H1 (cell line): ENCODE measurements at regions not wholly inside any gene's neighbourhood (a gene's known extent, or its start where the extent isn't known, plus 50 kb on each side); places are given as distances from the start of the nearest gene placed in this dataset.

Experiments used
- CTCF ChIA-PET: fragments of 300-600 bp; sonication (Branson Sonifier 250); formaldehyde crosslinking; loops from one replicate; lab custom pipeline; 2021; ENCODE audit not compliant: partially characterized antibody; lab: Charles Lee
- POLR2A ChIA-PET: fragments of 300-600 bp; sonication (Branson Sonifier 250); formaldehyde crosslinking; loops from one replicate; lab custom pipeline; 2021; ENCODE audit warnings: inconsistent platforms; ENCODE audit not compliant: partially characterized antibody; lab: Charles Lee
- DNase-seq, 2 experiments: peaks; one replicate each; pipeline versions ENCODE4 v3.0.0 to v3.0.0-alpha.2; 2010 to 2022; ENCODE audit warnings: low spot score in 2 of 2, low read depth in 1 of 2, mixed read lengths in 1 of 2
- FAIRE-seq: peaks from 2 replicates; lab custom pipeline; 2011; peaks lifted over from hg19 to GRCh38; lab: Jason Lieb, UNC
- H2AFZ ChIP-seq: 2 replicates; pipeline ENCODE4 v1.8.1; 2012; ENCODE audit warnings: low read length, inconsistent platforms
- H2AK5ac ChIP-seq: 2 replicates; pipeline ENCODE4 v1.6.1; 2013; ENCODE audit warnings: low read depth, low read length
- H2BK120ac ChIP-seq: replicated peaks from 2 replicates; pipeline ENCODE3; 2013; ENCODE audit warnings: low read depth, low read length, inconsistent platforms
- H2BK12ac ChIP-seq: 2 replicates; pipeline ENCODE4 v1.6.1; 2013; ENCODE audit warnings: low read depth, low read length
- H2BK15ac ChIP-seq: 2 replicates; pipeline ENCODE4 v1.6.1; 2013; ENCODE audit warnings: low read length
- H2BK20ac ChIP-seq: 2 replicates; pipeline ENCODE4 v1.6.1; 2013; ENCODE audit warnings: low read length
- H2BK5ac ChIP-seq: 2 replicates; pipeline ENCODE4 v1.6.1; 2013; ENCODE audit warnings: low read depth, low read length
- H3K14ac ChIP-seq: 2 replicates; pipeline ENCODE4 v1.6.1; 2013; ENCODE audit warnings: inconsistent platforms; ENCODE audit not compliant: insufficient read length
- H3K18ac ChIP-seq: 2 replicates; pipeline ENCODE4 v1.6.1; 2013; ENCODE audit warnings: low read length; ENCODE audit errors: extremely low read depth
- H3K23ac ChIP-seq: 2 replicates; pipeline ENCODE4 v1.6.1; 2013; ENCODE audit warnings: inconsistent platforms; ENCODE audit not compliant: insufficient read length
- H3K23me2 ChIP-seq: 2 replicates; pipeline ENCODE4 v1.6.1; 2013; ENCODE audit warnings: low read depth, low read length
- H3K27ac ChIP-seq: 2 replicates; pipeline ENCODE4 v1.6.1; 2011; ENCODE audit warnings: low read depth, low read length, inconsistent platforms
- H3K27me3 ChIP-seq, 4 experiments: replicated peaks in 1 of 4; 1 replicate in 1 of 4; 2 replicates in 3 of 4; pipeline versions ENCODE4 v1.6.1 to v1.8.1; 2011 to 2013; ENCODE audit warnings: low read length in 3 of 4, mild to moderate bottlenecking in 3 of 4, inconsistent platforms in 2 of 4, mixed read lengths in 2 of 4, moderate library complexity in 1 of 4; ENCODE audit not compliant: control insufficient read depth in 3 of 4, insufficient read depth in 3 of 4; ENCODE audit errors: extremely low read depth in 1 of 4
- H3K36me3 ChIP-seq, 4 experiments: 2 replicates each; pipeline versions ENCODE4 v1.6.1 to v1.8.1; 2011 to 2013; ENCODE audit warnings: mild to moderate bottlenecking in 4 of 4, low read length in 3 of 4, moderate library complexity in 2 of 4, control low read depth in 1 of 4, inconsistent platforms in 1 of 4; ENCODE audit not compliant: insufficient read depth in 4 of 4, control insufficient read depth in 2 of 4
- H3K4ac ChIP-seq: replicated peaks from 2 replicates; pipeline ENCODE3; 2013; ENCODE audit warnings: low read length, low read depth, mixed read lengths, inconsistent platforms; ENCODE audit not compliant: insufficient read length
- H3K4me1 ChIP-seq, 4 experiments: replicated peaks in 1 of 4; 1 replicate in 1 of 4; 2 replicates in 3 of 4; pipeline versions ENCODE4 v1.6.1 to v1.8.1; 2011 to 2013; ENCODE audit warnings: low read length in 3 of 4, inconsistent platforms in 2 of 4, mixed read lengths in 1 of 4; ENCODE audit not compliant: insufficient read depth in 4 of 4, control insufficient read depth in 3 of 4
- H3K4me2 ChIP-seq, 2 experiments: 2 replicates each; pipeline versions ENCODE4 v1.6.1 to v1.8.1; 2011 to 2013; ENCODE audit warnings: low read depth in 2 of 2, low read length in 2 of 2, control low read depth in 1 of 2, inconsistent platforms in 1 of 2, mild to moderate bottlenecking in 1 of 2; ENCODE audit not compliant: insufficient read depth in 1 of 2
- H3K4me3 ChIP-seq, 4 experiments: fragments of 200-600, 300-600 bp in 1 of 4; sonication (generic), shearing (Covaris generic), sonication (Bioruptor Twin) in 1 of 4; 2 replicates each; pipeline versions ENCODE4 v1.5.1 to v1.8.1; 2011 to 2016; ENCODE audit warnings: low read length in 4 of 4, low read depth in 3 of 4, control low read depth in 2 of 4, inconsistent platforms in 2 of 4, mild to moderate bottlenecking in 2 of 4, mixed read lengths in 1 of 4, moderate library complexity in 1 of 4; ENCODE audit not compliant: insufficient read depth in 2 of 4; ENCODE audit errors: extremely low read depth in 1 of 4
- H3K56ac ChIP-seq: replicated peaks from 2 replicates; pipeline ENCODE3; 2013; ENCODE audit warnings: low read depth, mild to moderate bottlenecking, mixed read lengths, low read length, inconsistent platforms; ENCODE audit not compliant: insufficient read length
- H3K79me1 ChIP-seq: 2 replicates; pipeline ENCODE4 v1.6.1; 2013; ENCODE audit warnings: low read depth, low read length, control low read depth
- H3K79me2 ChIP-seq, 2 experiments: 2 replicates each; pipeline versions ENCODE4 v1.6.1 to v1.8.1; 2012 to 2013; ENCODE audit warnings: low read length in 2 of 2, mild to moderate bottlenecking in 2 of 2, inconsistent platforms in 1 of 2; ENCODE audit not compliant: insufficient read depth in 2 of 2, control insufficient read depth in 1 of 2
- H3K9ac ChIP-seq, 4 experiments: replicated peaks in 1 of 4; 1 replicate in 1 of 4; 2 replicates in 3 of 4; pipeline versions ENCODE4 v1.6.1 to v1.8.1; 2011 to 2013; ENCODE audit warnings: low read depth in 3 of 4, low read length in 3 of 4, control low read depth in 2 of 4, mild to moderate bottlenecking in 2 of 4, moderate library complexity in 2 of 4, inconsistent platforms in 1 of 4; ENCODE audit errors: extremely low read depth in 1 of 4
- H3K9me3 ChIP-seq, 2 experiments: 2 replicates each; pipeline versions ENCODE4 v1.6.1 to v1.8.1; 2012 to 2013; ENCODE audit warnings: mild to moderate bottlenecking in 2 of 2, moderate library complexity in 2 of 2, control low read depth in 1 of 2, inconsistent platforms in 1 of 2, low read depth in 1 of 2, low read length in 1 of 2, mixed read lengths in 1 of 2; ENCODE audit not compliant: insufficient read depth in 2 of 2
- H4K20me1 ChIP-seq, 2 experiments: replicated peaks in 1 of 2; 2 replicates each; pipeline versions ENCODE3 to v1.8.1; 2011 to 2013; ENCODE audit warnings: inconsistent platforms in 2 of 2, low read length in 2 of 2, mild to moderate bottlenecking in 1 of 2; ENCODE audit not compliant: insufficient read depth in 2 of 2, control insufficient read depth in 1 of 2
- H4K5ac ChIP-seq: 2 replicates; pipeline ENCODE4 v1.6.1; 2013; ENCODE audit warnings: low read length, low read depth, mixed read lengths, inconsistent platforms; ENCODE audit not compliant: insufficient read length
- H4K8ac ChIP-seq: 2 replicates; pipeline ENCODE4 v1.8.0; 2013; ENCODE audit warnings: mild to moderate bottlenecking, moderate library complexity, low read length, inconsistent platforms; ENCODE audit not compliant: insufficient read depth; ENCODE audit errors: extremely low read depth
- H4K91ac ChIP-seq: replicated peaks from 2 replicates; pipeline ENCODE3; 2013; ENCODE audit warnings: low read length, mixed read lengths, inconsistent platforms; ENCODE audit not compliant: insufficient read length
- WGBS, 2 experiments: shearing (Covaris generic) in 1 of 2; methylation state at CpG; one replicate each; pipeline versions ENCODE4 v1.1.6 to v1.1.7; 2013 to 2015; ENCODE audit warnings: low lambda C conversion rate in 2 of 2, mixed read lengths in 2 of 2, inconsistent platforms in 1 of 2, low coverage in 1 of 2, missing lambda C conversion rate in 1 of 2; ENCODE audit not compliant: insufficient replicate concordance in 2 of 2, insufficient coverage in 1 of 2, insufficient read length in 1 of 2; ENCODE audit errors: extremely low coverage in 1 of 2, missing lambda C conversion rate in 1 of 2; 5-methylcytosine and 5-hydroxymethylcytosine counted together

DNA sequence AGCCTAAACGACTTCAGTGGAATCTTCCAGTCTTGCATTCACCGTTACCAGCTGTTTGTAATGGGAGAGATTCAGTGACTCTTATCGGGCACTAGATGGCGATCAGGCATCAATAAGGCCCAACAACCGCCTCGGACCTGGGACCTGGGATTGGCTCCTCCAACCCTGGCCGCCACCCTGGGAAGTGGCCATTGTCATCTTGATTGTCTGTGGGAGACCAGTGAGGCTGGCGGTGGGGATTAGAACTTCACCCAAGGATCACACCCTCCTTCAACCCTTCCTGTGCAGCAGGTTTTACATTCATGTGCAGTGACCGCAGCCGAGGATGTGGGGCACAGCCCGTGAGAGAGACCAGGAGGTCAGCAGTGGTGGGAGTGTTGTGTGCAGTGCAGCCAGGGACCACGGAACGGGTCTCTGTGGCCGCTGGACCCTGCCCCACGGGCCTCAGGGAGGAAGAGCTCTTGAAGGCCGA lies 85.3 kb downstream of the SPP2 start:
- 52% methylated on average over 16 of the region's 16 CpGs; no CpG with 5 or more reads in 1 of the 2 experiments for WGBS, 2 experiments
- POLR2A ChIA-PET = no interaction called here
- no peak overlapping the region for H3K4me2 ChIP-seq

More for the DNA sequence above, 85.3 kb downstream of the SPP2 start:
- FAIRE-seq = peak; percentile 88
- Histone ChIP-seq H3K4ac (no peak overlapping the region), H3K27ac (no peak overlapping the region), H4K20me1 (no peaks in the 10 kb centered on the region), H4K5ac (peak overlapping the region; percentile 82), H2BK20ac (no peak overlapping the region), H2BK5ac (peak overlapping the region; percentile 61; the same call in 1 of the 2 replicates), H3K79me1 (no peaks in the 10 kb centered on the region), H3K9ac (no peak overlapping the region), H3K79me2 (no peaks in the 10 kb centered on the region), H4K8ac (peak overlapping the region; percentile 60; the same call in 1 of the 2 replicates), H2BK12ac (peak overlapping the region; percentile 88; the same call in 1 of the 2 replicates), H3K23ac (no peak overlapping the region), H3K9me3 (no peaks in the 10 kb centered on the region), H3K4me1 (peaks cover 0 to 3% (median 0%) of the 10 kb centered on the region in 4 experiments; a peak in 2 of 7 replicates), H2AK5ac (no peak overlapping the region), H3K27me3 (no peaks in the 10 kb centered on the region), H2AFZ (peak overlapping the region; percentile 44), H3K4me3 (no peak overlapping the region), H3K14ac (no peak overlapping the region), H3K56ac (no peak overlapping the region), H2BK120ac (no peak overlapping the region), H3K36me3 (no peaks in the 10 kb centered on the region), H4K91ac (no peak overlapping the region), H3K18ac (peak overlapping the region; percentile 75; the same call in 1 of the 2 replicates), H3K23me2 (no peaks in the 10 kb centered on the region), H2BK15ac (peak overlapping the region; percentile 84; the same call in 1 of the 2 replicates)
- CTCF ChIA-PET = interaction anchor here (0.7 to 3.0 kb wide), 30 partner anchors 9 to 409 kb away, joined by 3 to 23 read pairs (median 4); partner anchors contain the start of gene ARL4C
- peak; percentile 49 to 75 for DNase-seq
